Muscle layer of colon (tissue), 2 donors: ENCODE measurements at regions not wholly inside any gene's neighbourhood (a gene's known extent, or its start where the extent isn't known, plus 50 kb on each side); places are given as distances from the start of the nearest gene placed in this dataset.
"Not testable (repeated sequence)": the region's sequence is repeated elsewhere in the genome, so short reads cannot be mapped to it uniquely, and the experiment has no call there.

Experiments
- H3K27ac ChIP-seq: one replicate; pipeline ENCODE4 v1.7.0; 2013; ENCODE audit warnings: low read depth, mild to moderate bottlenecking, low read length, moderate library complexity
- H3K27me3 ChIP-seq, 2 donors: one replicate each; pipeline ENCODE4 v1.7.0; 2013; ENCODE audit warnings: low read length in 2 of 2, mild to moderate bottlenecking in 2 of 2; ENCODE audit not compliant: insufficient read depth in 2 of 2, control insufficient read depth in 1 of 2
- H3K36me3 ChIP-seq: one replicate; pipeline ENCODE4 v1.7.0; 2013; ENCODE audit warnings: mild to moderate bottlenecking, low read length; ENCODE audit not compliant: insufficient read depth
- H3K4me1 ChIP-seq: one replicate; pipeline ENCODE4 v1.7.0; 2013; ENCODE audit warnings: mild to moderate bottlenecking, low read length; ENCODE audit not compliant: insufficient read depth
- H3K4me3 ChIP-seq, 2 donors: one replicate each; pipeline ENCODE4 v1.7.0; 2013; ENCODE audit warnings: low read length in 2 of 2, low read depth in 1 of 2, mild to moderate bottlenecking in 1 of 2, moderate library complexity in 1 of 2
- H3K9ac ChIP-seq: one replicate; pipeline ENCODE4 v1.7.0; 2013; ENCODE audit warnings: low read length
- H3K9me3 ChIP-seq: one replicate; pipeline ENCODE4 v1.7.0; 2013; ENCODE audit warnings: mild to moderate bottlenecking, low read length
- donor health status: abdominal sarcoma.
- donor health status: Adenocarcinoma of cecum.

GRCh38 chr6:15816661-15817060, 153.8 kb upstream of the DTNBP1 start:
- Histone ChIP-seq H3K9me3 (no peaks in the 10 kb centered on the region), H3K4me1 (no peaks in the 10 kb centered on the region), H3K9ac (no peak overlapping the region), H3K27ac (no peak overlapping the region), H3K27me3 (no peaks in the 10 kb centered on the region), H3K36me3 (no peaks in the 10 kb centered on the region), H3K4me3 (no peak overlapping the region)

- not testable (repeated sequence) for H3K27ac ChIP-seq, H3K27me3 ChIP-seq, H3K9me3 ChIP-seq, H3K4me3 ChIP-seq, H3K4me1 ChIP-seq, H3K36me3 ChIP-seq, H3K9ac ChIP-seq
Observed at GRCh38 chr6:15813698-15814097, 150.9 kb upstream of the DTNBP1 start.

- Histone ChIP-seq H3K9ac (no peak overlapping the region), H3K27ac (no peak overlapping the region), H3K27me3 (no peaks in the 10 kb centered on the region), H3K36me3 (no peaks in the 10 kb centered on the region), H3K9me3 (no peaks in the 10 kb centered on the region), H3K4me3 (no peak overlapping the region), H3K4me1 (no peaks in the 10 kb centered on the region)
Observed at GRCh38 chr6:15811107-15811506, 148.3 kb upstream of the DTNBP1 start.

GRCh38 chr6:15810618-15811017, 147.8 kb upstream of the DTNBP1 start:
- no peak overlapping the region for H3K27ac ChIP-seq

GRCh38 chr6:15809367-15809766, 146.5 kb upstream of the DTNBP1 start:
- Histone ChIP-seq H3K36me3 (no peaks in the 10 kb centered on the region), H3K9me3 (no peaks in the 10 kb centered on the region), H3K27me3 (no peaks in the 10 kb centered on the region), H3K9ac (no peak overlapping the region), H3K4me3 (no peak overlapping the region), H3K4me1 (no peaks in the 10 kb centered on the region), H3K27ac (no peak overlapping the region)

More at GRCh38 chr6:15810618-15811017, 147.8 kb upstream of the DTNBP1 start:
- H3K9ac ChIP-seq = no peak overlapping the region
- H3K9me3 ChIP-seq = no peaks in the 10 kb centered on the region
- H3K27me3 ChIP-seq = no peaks in the 10 kb centered on the region
- H3K4me1 ChIP-seq = no peaks in the 10 kb centered on the region
- no peaks in the 10 kb centered on the region for H3K36me3 ChIP-seq
- no peak overlapping the region for H3K4me3 ChIP-seq

GRCh38 chr6:15804164-15805154, 141.6 kb upstream of the DTNBP1 start:
- no peak overlapping the region for H3K27ac ChIP-seq

GRCh38 chr6:15802466-15802865, 139.6 kb upstream of the DTNBP1 start:
- Histone ChIP-seq H3K4me1 (no peaks in the 10 kb centered on the region), H3K9me3 (no peaks in the 10 kb centered on the region), H3K9ac (no peak overlapping the region), H3K27ac (no peak overlapping the region), H3K27me3 (no peaks in the 10 kb centered on the region), H3K4me3 (no peak overlapping the region), H3K36me3 (no peaks in the 10 kb centered on the region)

More at GRCh38 chr6:15804164-15805154, 141.6 kb upstream of the DTNBP1 start:
- Histone ChIP-seq H3K4me3 (no peak overlapping the region), H3K27me3 (no peaks in the 10 kb centered on the region), H3K4me1 (no peaks in the 10 kb centered on the region), H3K9ac (no peak overlapping the region), H3K36me3 (no peaks in the 10 kb centered on the region), H3K9me3 (no peaks in the 10 kb centered on the region)

- no peaks in the 10 kb centered on the region for H3K27me3 ChIP-seq
- no peaks in the 10 kb centered on the region for H3K4me1 ChIP-seq
- H3K9ac ChIP-seq = no peak overlapping the region
- no peaks in the 10 kb centered on the region for H3K36me3 ChIP-seq
- no peak overlapping the region for H3K27ac ChIP-seq
- no peaks in the 10 kb centered on the region for H3K9me3 ChIP-seq
- H3K4me3 ChIP-seq = no peak overlapping the region
Observed at GRCh38 chr6:15801912-15802311, 139.1 kb upstream of the DTNBP1 start.

GRCh38 chr6:15800841-15801617, 138.2 kb upstream of the DTNBP1 start:
- H3K27me3 ChIP-seq = no peaks in the 10 kb centered on the region
- H3K27ac ChIP-seq = no peak overlapping the region
- no peaks in the 10 kb centered on the region for H3K9me3 ChIP-seq
- no peaks in the 10 kb centered on the region for H3K4me1 ChIP-seq
- no peak overlapping the region for H3K4me3 ChIP-seq
- H3K9ac ChIP-seq = no peak overlapping the region
- H3K36me3 ChIP-seq = no peaks in the 10 kb centered on the region

- no peaks in the 10 kb centered on the region for H3K27me3 ChIP-seq
- no peak overlapping the region for H3K27ac ChIP-seq
- no peaks in the 10 kb centered on the region for H3K36me3 ChIP-seq
- no peaks in the 10 kb centered on the region for H3K9me3 ChIP-seq
- H3K4me1 ChIP-seq = no peaks in the 10 kb centered on the region
- no peak overlapping the region for H3K4me3 ChIP-seq
- no peak overlapping the region for H3K9ac ChIP-seq
Observed at GRCh38 chr6:15798533-15799255, 135.9 kb upstream of the DTNBP1 start.

- Histone ChIP-seq H3K4me1 (no peaks in the 10 kb centered on the region), H3K36me3 (no peaks in the 10 kb centered on the region), H3K27me3 (no peaks in the 10 kb centered on the region), H3K27ac (no peak overlapping the region), H3K9ac (no peak overlapping the region), H3K9me3 (no peaks in the 10 kb centered on the region), H3K4me3 (no peak overlapping the region)
Observed at GRCh38 chr6:15796844-15797243, 134.0 kb upstream of the DTNBP1 start.
